GM23338 (cell line): ENCODE measurements at regions not wholly inside any gene's neighbourhood (a gene's known extent, or its start where the extent isn't known, plus 50 kb on each side); places are given as distances from the start of the nearest gene placed in this dataset.

ENCODE experiments used
- CREB1 ChIP-seq: fragments of 250-450 bp; sonication (Bioruptor Pico); IDR thresholded peaks from 2 replicates; pipeline ENCODE4 v1.5.0; 2020; ENCODE audit warnings: low read depth, mild to moderate bottlenecking, moderate library complexity
- EZH2 ChIP-seq: fragments of 200-600 bp; sonication (generic); IDR thresholded peaks from one replicate; pipeline ENCODE4 v1.8.0; 2017; ENCODE audit warnings: antibody characterized with exemption, mild to moderate bottlenecking, low read depth; ENCODE audit not compliant: unreplicated experiment
- JUNB ChIP-seq: IDR thresholded peaks from one replicate; pipeline ENCODE4 v1.6.1; 2016; ENCODE audit warnings: antibody characterized with exemption; ENCODE audit not compliant: unreplicated experiment
- NANOG ChIP-seq: IDR thresholded peaks from 2 replicates; pipeline ENCODE4 v1.6.1; 2016; ENCODE audit warnings: antibody characterized with exemption, borderline replicate concordance
- POLR2AphosphoS5 ChIP-seq: IDR thresholded peaks from 2 replicates; pipeline ENCODE4 v1.6.1; 2016; ENCODE audit warnings: antibody characterized with exemption, low read depth
- TF ChIP-seq, protein P1 (sequence below), 2 experiments: fragments of 200-600 bp in 1 of 2; sonication (generic) in 1 of 2; conservative IDR thresholded peaks; 2 replicates each; pipeline versions ENCODE4 v1.5.1 to v1.6.1; 2016 to 2017; ENCODE audit warnings: antibody characterized with exemption in 2 of 2, low read depth in 2 of 2, mild to moderate bottlenecking in 2 of 2, moderate library complexity in 1 of 2
- TF ChIP-seq, protein P2 (sequence below): IDR thresholded peaks from one replicate; pipeline ENCODE4 v1.6.1; 2018; ENCODE audit warnings: antibody characterized with exemption; ENCODE audit not compliant: unreplicated experiment
- TF ChIP-seq, protein P3 (sequence below): fragments of 250-450 bp; sonication (Bioruptor Pico); IDR thresholded peaks from 2 replicates; pipeline ENCODE4 v1.5.0; 2020; ENCODE audit warnings: mild to moderate bottlenecking, moderate library complexity

DNA sequence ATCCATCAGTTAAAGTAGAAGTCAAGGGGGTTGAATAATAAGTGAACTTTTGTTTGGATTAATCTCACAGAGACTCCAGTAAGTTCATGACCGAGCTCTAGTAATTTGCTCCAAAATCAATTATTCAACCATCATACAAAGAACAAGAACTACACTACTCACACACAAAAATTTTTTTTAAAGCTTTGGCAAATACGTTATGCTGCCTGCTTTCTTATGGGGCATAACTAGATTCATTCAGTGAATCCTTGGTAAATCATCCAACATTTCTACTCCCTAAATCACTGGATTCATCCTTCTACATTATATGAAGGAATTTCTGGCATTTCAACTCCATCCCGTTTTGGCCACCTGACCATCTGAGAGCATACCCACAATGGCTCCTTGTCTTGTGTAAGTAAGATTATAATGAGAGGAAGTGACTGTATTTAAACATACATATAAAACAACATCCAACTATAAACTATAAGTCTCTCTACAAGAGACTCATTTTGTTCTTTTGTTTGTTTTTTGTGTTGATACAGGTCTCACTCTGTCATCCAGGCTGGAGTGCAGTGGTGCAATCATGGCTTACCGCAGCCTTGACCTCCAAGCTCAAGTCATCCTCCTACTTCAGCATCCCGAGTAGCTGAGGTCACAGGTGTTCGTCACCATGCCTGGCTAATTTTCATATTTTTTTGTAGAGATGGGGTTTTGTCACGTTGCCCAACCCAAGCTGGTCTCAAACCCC is 144.2 kb upstream of the LRRTM4 start:
- TF ChIP-seq, protein P1, sequence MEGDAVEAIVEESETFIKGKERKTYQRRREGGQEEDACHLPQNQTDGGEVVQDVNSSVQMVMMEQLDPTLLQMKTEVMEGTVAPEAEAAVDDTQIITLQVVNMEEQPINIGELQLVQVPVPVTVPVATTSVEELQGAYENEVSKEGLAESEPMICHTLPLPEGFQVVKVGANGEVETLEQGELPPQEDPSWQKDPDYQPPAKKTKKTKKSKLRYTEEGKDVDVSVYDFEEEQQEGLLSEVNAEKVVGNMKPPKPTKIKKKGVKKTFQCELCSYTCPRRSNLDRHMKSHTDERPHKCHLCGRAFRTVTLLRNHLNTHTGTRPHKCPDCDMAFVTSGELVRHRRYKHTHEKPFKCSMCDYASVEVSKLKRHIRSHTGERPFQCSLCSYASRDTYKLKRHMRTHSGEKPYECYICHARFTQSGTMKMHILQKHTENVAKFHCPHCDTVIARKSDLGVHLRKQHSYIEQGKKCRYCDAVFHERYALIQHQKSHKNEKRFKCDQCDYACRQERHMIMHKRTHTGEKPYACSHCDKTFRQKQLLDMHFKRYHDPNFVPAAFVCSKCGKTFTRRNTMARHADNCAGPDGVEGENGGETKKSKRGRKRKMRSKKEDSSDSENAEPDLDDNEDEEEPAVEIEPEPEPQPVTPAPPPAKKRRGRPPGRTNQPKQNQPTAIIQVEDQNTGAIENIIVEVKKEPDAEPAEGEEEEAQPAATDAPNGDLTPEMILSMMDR (conservative IDR thresholded peaks at IDR 0.05; ENCODE audit: low read depth in 2 of 2): no peak
- TF ChIP-seq NANOG (no peak), POLR2AphosphoS5 (no peak), JUNB (no peak), EZH2 (no peak), CREB1 (CRISPR knock-in tag) (no peak)
- TF ChIP-seq, protein P2, sequence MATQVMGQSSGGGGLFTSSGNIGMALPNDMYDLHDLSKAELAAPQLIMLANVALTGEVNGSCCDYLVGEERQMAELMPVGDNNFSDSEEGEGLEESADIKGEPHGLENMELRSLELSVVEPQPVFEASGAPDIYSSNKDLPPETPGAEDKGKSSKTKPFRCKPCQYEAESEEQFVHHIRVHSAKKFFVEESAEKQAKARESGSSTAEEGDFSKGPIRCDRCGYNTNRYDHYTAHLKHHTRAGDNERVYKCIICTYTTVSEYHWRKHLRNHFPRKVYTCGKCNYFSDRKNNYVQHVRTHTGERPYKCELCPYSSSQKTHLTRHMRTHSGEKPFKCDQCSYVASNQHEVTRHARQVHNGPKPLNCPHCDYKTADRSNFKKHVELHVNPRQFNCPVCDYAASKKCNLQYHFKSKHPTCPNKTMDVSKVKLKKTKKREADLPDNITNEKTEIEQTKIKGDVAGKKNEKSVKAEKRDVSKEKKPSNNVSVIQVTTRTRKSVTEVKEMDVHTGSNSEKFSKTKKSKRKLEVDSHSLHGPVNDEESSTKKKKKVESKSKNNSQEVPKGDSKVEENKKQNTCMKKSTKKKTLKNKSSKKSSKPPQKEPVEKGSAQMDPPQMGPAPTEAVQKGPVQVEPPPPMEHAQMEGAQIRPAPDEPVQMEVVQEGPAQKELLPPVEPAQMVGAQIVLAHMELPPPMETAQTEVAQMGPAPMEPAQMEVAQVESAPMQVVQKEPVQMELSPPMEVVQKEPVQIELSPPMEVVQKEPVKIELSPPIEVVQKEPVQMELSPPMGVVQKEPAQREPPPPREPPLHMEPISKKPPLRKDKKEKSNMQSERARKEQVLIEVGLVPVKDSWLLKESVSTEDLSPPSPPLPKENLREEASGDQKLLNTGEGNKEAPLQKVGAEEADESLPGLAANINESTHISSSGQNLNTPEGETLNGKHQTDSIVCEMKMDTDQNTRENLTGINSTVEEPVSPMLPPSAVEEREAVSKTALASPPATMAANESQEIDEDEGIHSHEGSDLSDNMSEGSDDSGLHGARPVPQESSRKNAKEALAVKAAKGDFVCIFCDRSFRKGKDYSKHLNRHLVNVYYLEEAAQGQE: no peak
- TF ChIP-seq, protein P3, sequence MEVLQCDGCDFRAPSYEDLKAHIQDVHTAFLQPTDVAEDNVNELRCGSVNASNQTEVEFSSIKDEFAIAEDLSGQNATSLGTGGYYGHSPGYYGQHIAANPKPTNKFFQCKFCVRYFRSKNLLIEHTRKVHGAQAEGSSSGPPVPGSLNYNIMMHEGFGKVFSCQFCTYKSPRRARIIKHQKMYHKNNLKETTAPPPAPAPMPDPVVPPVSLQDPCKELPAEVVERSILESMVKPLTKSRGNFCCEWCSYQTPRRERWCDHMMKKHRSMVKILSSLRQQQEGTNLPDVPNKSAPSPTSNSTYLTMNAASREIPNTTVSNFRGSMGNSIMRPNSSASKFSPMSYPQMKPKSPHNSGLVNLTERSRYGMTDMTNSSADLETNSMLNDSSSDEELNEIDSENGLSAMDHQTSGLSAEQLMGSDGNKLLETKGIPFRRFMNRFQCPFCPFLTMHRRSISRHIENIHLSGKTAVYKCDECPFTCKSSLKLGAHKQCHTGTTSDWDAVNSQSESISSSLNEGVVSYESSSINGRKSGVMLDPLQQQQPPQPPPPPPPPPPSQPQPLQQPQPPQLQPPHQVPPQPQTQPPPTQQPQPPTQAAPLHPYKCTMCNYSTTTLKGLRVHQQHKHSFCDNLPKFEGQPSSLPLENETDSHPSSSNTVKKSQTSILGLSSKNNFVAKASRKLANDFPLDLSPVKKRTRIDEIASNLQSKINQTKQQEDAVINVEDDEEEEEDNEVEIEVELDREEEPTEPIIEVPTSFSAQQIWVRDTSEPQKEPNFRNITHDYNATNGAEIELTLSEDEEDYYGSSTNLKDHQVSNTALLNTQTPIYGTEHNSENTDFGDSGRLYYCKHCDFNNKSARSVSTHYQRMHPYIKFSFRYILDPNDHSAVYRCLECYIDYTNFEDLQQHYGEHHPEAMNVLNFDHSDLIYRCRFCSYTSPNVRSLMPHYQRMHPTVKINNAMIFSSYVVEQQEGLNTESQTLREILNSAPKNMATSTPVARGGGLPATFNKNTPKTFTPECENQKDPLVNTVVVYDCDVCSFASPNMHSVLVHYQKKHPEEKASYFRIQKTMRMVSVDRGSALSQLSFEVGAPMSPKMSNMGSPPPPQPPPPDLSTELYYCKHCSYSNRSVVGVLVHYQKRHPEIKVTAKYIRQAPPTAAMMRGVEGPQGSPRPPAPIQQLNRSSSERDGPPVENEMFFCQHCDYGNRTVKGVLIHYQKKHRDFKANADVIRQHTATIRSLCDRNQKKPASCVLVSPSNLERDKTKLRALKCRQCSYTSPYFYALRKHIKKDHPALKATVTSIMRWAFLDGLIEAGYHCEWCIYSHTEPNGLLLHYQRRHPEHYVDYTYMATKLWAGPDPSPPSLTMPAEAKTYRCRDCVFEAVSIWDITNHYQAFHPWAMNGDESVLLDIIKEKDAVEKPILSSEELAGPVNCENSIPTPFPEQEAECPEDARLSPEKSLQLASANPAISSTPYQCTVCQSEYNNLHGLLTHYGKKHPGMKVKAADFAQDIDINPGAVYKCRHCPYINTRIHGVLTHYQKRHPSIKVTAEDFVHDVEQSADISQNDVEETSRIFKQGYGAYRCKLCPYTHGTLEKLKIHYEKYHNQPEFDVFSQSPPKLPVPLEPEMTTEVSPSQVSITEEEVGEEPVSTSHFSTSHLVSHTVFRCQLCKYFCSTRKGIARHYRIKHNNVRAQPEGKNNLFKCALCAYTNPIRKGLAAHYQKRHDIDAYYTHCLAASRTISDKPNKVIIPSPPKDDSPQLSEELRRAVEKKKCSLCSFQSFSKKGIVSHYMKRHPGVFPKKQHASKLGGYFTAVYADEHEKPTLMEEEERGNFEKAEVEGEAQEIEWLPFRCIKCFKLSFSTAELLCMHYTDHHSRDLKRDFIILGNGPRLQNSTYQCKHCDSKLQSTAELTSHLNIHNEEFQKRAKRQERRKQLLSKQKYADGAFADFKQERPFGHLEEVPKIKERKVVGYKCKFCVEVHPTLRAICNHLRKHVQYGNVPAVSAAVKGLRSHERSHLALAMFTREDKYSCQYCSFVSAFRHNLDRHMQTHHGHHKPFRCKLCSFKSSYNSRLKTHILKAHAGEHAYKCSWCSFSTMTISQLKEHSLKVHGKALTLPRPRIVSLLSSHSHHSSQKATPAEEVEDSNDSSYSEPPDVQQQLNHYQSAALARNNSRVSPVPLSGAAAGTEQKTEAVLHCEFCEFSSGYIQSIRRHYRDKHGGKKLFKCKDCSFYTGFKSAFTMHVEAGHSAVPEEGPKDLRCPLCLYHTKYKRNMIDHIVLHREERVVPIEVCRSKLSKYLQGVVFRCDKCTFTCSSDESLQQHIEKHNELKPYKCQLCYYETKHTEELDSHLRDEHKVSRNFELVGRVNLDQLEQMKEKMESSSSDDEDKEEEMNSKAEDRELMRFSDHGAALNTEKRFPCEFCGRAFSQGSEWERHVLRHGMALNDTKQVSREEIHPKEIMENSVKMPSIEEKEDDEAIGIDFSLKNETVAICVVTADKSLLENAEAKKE (CRISPR knock-in tag): no peak
